GM19372 (cell line): ENCODE measurements at regions not wholly inside any gene's neighbourhood (a gene's known extent, or its start where the extent isn't known, plus 50 kb on each side); places are given as distances from the start of the nearest gene placed in this dataset.
"Not testable (repeated sequence)": the region's sequence is repeated elsewhere in the genome, so short reads cannot be mapped to it uniquely, and the experiment has no call there.

Experiments
- ATAC-seq: cut with Tn5 transposase; IDR thresholded peaks from one replicate; pipeline ENCODE4 v1.9.1; 2021; ENCODE audit warnings: mild to moderate bottlenecking, low read depth, moderate library complexity; ENCODE audit not compliant: unreplicated experiment

GRCh38 chr13:66074018-66074615 is 1156.0 kb downstream of the PCDH9 start:
- ATAC-seq = no peak

- ATAC-seq = not testable (repeated sequence)
Measured at GRCh38 chr13:66072097-66072496, 1158.0 kb downstream of the PCDH9 start.

GRCh38 chr13:66071608-66072007 is 1158.5 kb downstream of the PCDH9 start:
- no peak for ATAC-seq

GRCh38 chr13:66071029-66071428 is 1159.1 kb downstream of the PCDH9 start:
- no peak for ATAC-seq

GRCh38 chr13:66069570-66069969 is 1160.6 kb downstream of the PCDH9 start:
- ATAC-seq = no peak

GRCh38 chr13:66068683-66069082 is 1161.5 kb downstream of the PCDH9 start:
- ATAC-seq = no peak

- no peak for ATAC-seq
Measured at GRCh38 chr13:66048888-66049287, 1181.2 kb downstream of the PCDH9 start.

GRCh38 chr13:66040506-66040905 is 1189.6 kb downstream of the PCDH9 start:
- ATAC-seq = no peak

- ATAC-seq = no peak
Measured at GRCh38 chr13:66037096-66037495, 1193.0 kb downstream of the PCDH9 start.

GRCh38 chr13:66036636-66037035 is 1193.5 kb downstream of the PCDH9 start:
- ATAC-seq = no peak

GRCh38 chr13:66036024-66036614 is 1194.0 kb downstream of the PCDH9 start:
- ATAC-seq = no peak

GRCh38 chr13:66033924-66034323 is 1196.2 kb downstream of the PCDH9 start:
- no peak for ATAC-seq

- no peak for ATAC-seq
Measured at GRCh38 chr13:66021846-66022245, 1208.3 kb downstream of the PCDH9 start.

GRCh38 chr13:66014771-66015170 is 1215.4 kb downstream of the PCDH9 start:
- no peak for ATAC-seq

- no peak for ATAC-seq
Measured at GRCh38 chr13:66009241-66009640, 1220.9 kb downstream of the PCDH9 start.

GRCh38 chr13:66003558-66003957 is 1226.6 kb downstream of the PCDH9 start:
- no peak for ATAC-seq

GRCh38 chr13:66001140-66001539 is 1229.0 kb downstream of the PCDH9 start:
- ATAC-seq = no peak

GRCh38 chr13:65999411-65999810 is 1230.7 kb downstream of the PCDH9 start:
- ATAC-seq = no peak

GRCh38 chr13:65990684-65991083 is 1239.5 kb downstream of the PCDH9 start:
- ATAC-seq = no peak

- no peak for ATAC-seq
Measured at GRCh38 chr13:65985612-65986011, 1244.5 kb downstream of the PCDH9 start.

- no peak for ATAC-seq
Measured at GRCh38 chr13:65977525-65977924, 1252.6 kb downstream of the PCDH9 start.

- no peak for ATAC-seq
Measured at GRCh38 chr13:65971541-65971940, 1258.6 kb downstream of the PCDH9 start.
